ENCODE measurements at regions not wholly inside any gene's neighbourhood (a gene's known extent, or its start where the extent isn't known, plus 50 kb on each side); places are given as distances from the start of the nearest gene placed in this dataset.
"Not testable (repeated sequence)": the region's sequence is repeated elsewhere in the genome, so short reads cannot be mapped to it uniquely, and the experiment has no call there.

GRCh38 chr2:167756446-167756845 is 490.9 kb downstream of the STK39 start:
- FAIRE-seq: no peak
- no peak for DNase-seq (ENCODE audit: insufficient read length, low spot score)

GRCh38 chr2:167753142-167753541 is 494.3 kb downstream of the STK39 start:
- FAIRE-seq: no peak
- no peak for DNase-seq (ENCODE audit: insufficient read length, low spot score)

- FAIRE-seq (no peak), DNase-seq (ENCODE audit: insufficient read length, low spot score) (no peak)
Observed at GRCh38 chr2:167752734-167753133, 494.7 kb downstream of the STK39 start.

- no peak for FAIRE-seq
- DNase-seq (ENCODE audit: insufficient read length, low spot score): no peak
Observed at GRCh38 chr2:167750675-167751074, 496.7 kb downstream of the STK39 start.

GRCh38 chr2:167749660-167750059 is 497.7 kb downstream of the STK39 start:
- DNase-seq (ENCODE audit: insufficient read length, low spot score) (no peak), FAIRE-seq (no peak)

- no peak for FAIRE-seq
- DNase-seq (ENCODE audit: insufficient read length, low spot score): no peak
Observed at GRCh38 chr2:167749016-167749415, 498.4 kb downstream of the STK39 start.

- FAIRE-seq (no peak), DNase-seq (ENCODE audit: insufficient read length, low spot score) (no peak)
Observed at GRCh38 chr2:167748536-167748935, 498.9 kb downstream of the STK39 start.

- FAIRE-seq (no peak), DNase-seq (ENCODE audit: insufficient read length, low spot score) (no peak)
Observed at GRCh38 chr2:167745667-167746066, 501.7 kb downstream of the STK39 start.

- not testable (repeated sequence) for DNase-seq (ENCODE audit: insufficient read length, low spot score); FAIRE-seq
Observed at GRCh38 chr2:167739921-167740320, 507.5 kb downstream of the STK39 start.

- FAIRE-seq (no peak), DNase-seq (ENCODE audit: insufficient read length, low spot score) (no peak)
Observed at GRCh38 chr2:167733747-167734146, 513.6 kb downstream of the STK39 start.

GRCh38 chr2:167732326-167732725 is 515.1 kb downstream of the STK39 start:
- DNase-seq (ENCODE audit: insufficient read length, low spot score) (no peak), FAIRE-seq (no peak)

GRCh38 chr2:167729911-167730310 is 517.5 kb downstream of the STK39 start:
- FAIRE-seq (no peak), DNase-seq (ENCODE audit: insufficient read length, low spot score) (no peak)

GRCh38 chr2:167726788-167727187 is 520.6 kb downstream of the STK39 start:
- no peak for DNase-seq (ENCODE audit: insufficient read length, low spot score)
- FAIRE-seq: no peak

- FAIRE-seq (no peak), DNase-seq (ENCODE audit: insufficient read length, low spot score) (no peak)
Observed at GRCh38 chr2:167721593-167721992, 525.8 kb downstream of the STK39 start.

GRCh38 chr2:167719410-167719809 is 528.0 kb downstream of the STK39 start:
- no peak for FAIRE-seq
- no peak for DNase-seq (ENCODE audit: insufficient read length, low spot score)

GRCh38 chr2:167718560-167718959 is 528.8 kb downstream of the STK39 start:
- FAIRE-seq (no peak), DNase-seq (ENCODE audit: insufficient read length, low spot score) (no peak)

- DNase-seq (ENCODE audit: insufficient read length, low spot score) (no peak), FAIRE-seq (no peak)
Observed at GRCh38 chr2:167715932-167716331, 531.5 kb downstream of the STK39 start.

- not testable (repeated sequence) for FAIRE-seq; DNase-seq (ENCODE audit: insufficient read length, low spot score)
Observed at GRCh38 chr2:167715498-167715897, 531.9 kb downstream of the STK39 start.

- no peak for FAIRE-seq
- no peak for DNase-seq (ENCODE audit: insufficient read length, low spot score)
Observed at GRCh38 chr2:167712275-167712674, 535.1 kb downstream of the STK39 start.

GRCh38 chr2:167708998-167709397 is 538.4 kb downstream of the STK39 start:
- DNase-seq (ENCODE audit: insufficient read length, low spot score) (no peak), FAIRE-seq (no peak)

- DNase-seq (ENCODE audit: insufficient read length, low spot score): no peak
- FAIRE-seq: no peak
Observed at GRCh38 chr2:167706800-167707199, 540.6 kb downstream of the STK39 start.

- DNase-seq (ENCODE audit: insufficient read length, low spot score): no peak
- FAIRE-seq: no peak
Observed at GRCh38 chr2:167703441-167703840, 544.0 kb downstream of the STK39 start.

GRCh38 chr2:167702227-167702626 is 545.2 kb downstream of the STK39 start:
- no peak for DNase-seq (ENCODE audit: insufficient read length, low spot score)
- no peak for FAIRE-seq

- FAIRE-seq: no peak
- DNase-seq (ENCODE audit: insufficient read length, low spot score): no peak
Observed at GRCh38 chr2:167701651-167702050, 545.7 kb downstream of the STK39 start.

Measured in HTR-8/SVneo (cell line).